SK-N-SH (cell line): ENCODE measurements at regions not wholly inside any gene's neighbourhood (a gene's known extent, or its start where the extent isn't known, plus 50 kb on each side); places are given as distances from the start of the nearest gene placed in this dataset.

Source experiments
- CTCF ChIA-PET: fragments of 300-600, 350-600 bp; formaldehyde crosslinking; extraction: SDS; loops from one replicate; lab custom pipeline; 2021; lab: Yijun Ruan, JAX
- POLR2A ChIA-PET: fragments of 350-600 bp; sonication (Branson Sonifier 250); formaldehyde crosslinking; extraction: SDS; loops from one replicate; lab custom pipeline; 2020; ENCODE audit warnings: antibody characterized with exemption, inconsistent platforms; lab: Yijun Ruan, JAX
- DNase-seq: peaks from one replicate; pipeline ENCODE4 v3.0.0; 2012
- H2AFZ ChIP-seq: fragments of 200-600 bp; sonication (generic); 2 replicates; pipeline ENCODE4 v1.8.1; 2016; ENCODE audit warnings: antibody characterized with exemption, mild to moderate bottlenecking, low read depth
- H3F3A ChIP-seq: fragments of 200-600 bp; sonication (generic); replicated peaks from 2 replicates; pipeline ENCODE3; 2016; ENCODE audit warnings: antibody characterized with exemption, mild to moderate bottlenecking; ENCODE audit not compliant: insufficient read depth
- H3K27ac ChIP-seq, 2 experiments: fragments of 200-500 bp in 1 of 2; fragments of 200-600 bp in 1 of 2; sonication (Bioruptor generic) in 1 of 2; sonication (generic), shearing (Covaris generic) in 1 of 2; 2 replicates each; pipeline versions ENCODE4 v1.5.1 to v1.6.1; 2014 to 2016; ENCODE audit warnings: low read depth in 2 of 2, inconsistent platforms in 1 of 2, low read length in 1 of 2, mild to moderate bottlenecking in 1 of 2, mixed read lengths in 1 of 2
- H3K27me3 ChIP-seq: fragments of 200-600 bp; sonication (generic), shearing (Covaris generic); 2 replicates; pipeline ENCODE4 v1.6.1; 2016; ENCODE audit warnings: mixed run types; ENCODE audit not compliant: insufficient read depth
- H3K36me3 ChIP-seq, 2 experiments: fragments of 200-500 bp in 1 of 2; fragments of 200-600 bp in 1 of 2; sonication (Bioruptor generic) in 1 of 2; sonication (generic) in 1 of 2; replicated peaks in 1 of 2; 2 replicates each; pipeline versions ENCODE3 to v1.5.1; 2014 to 2016; ENCODE audit warnings: low read length in 1 of 2, mild to moderate bottlenecking in 1 of 2; ENCODE audit not compliant: insufficient read depth in 2 of 2, control insufficient read depth in 1 of 2
- H3K4me1 ChIP-seq, 2 experiments: fragments of 200-500 bp in 1 of 2; fragments of 200-600 bp in 1 of 2; sonication (Bioruptor generic) in 1 of 2; sonication (generic), shearing (Covaris generic) in 1 of 2; 2 replicates each; pipeline versions ENCODE4 v1.5.1 to v1.6.1; 2014 to 2016; ENCODE audit warnings: low read depth in 1 of 2, low read length in 1 of 2, mixed run types in 1 of 2; ENCODE audit not compliant: insufficient read depth in 2 of 2, control insufficient read depth in 1 of 2
- H3K4me2 ChIP-seq: fragments of 200-600 bp; sonication (generic), shearing (Covaris generic); 2 replicates; pipeline ENCODE4 v1.6.1; 2017; ENCODE audit warnings: mixed run types
- H3K4me3 ChIP-seq, 2 experiments: fragments of 200-500 bp in 1 of 2; fragments of 200-600 bp in 1 of 2; sonication (Bioruptor generic) in 1 of 2; sonication (generic), shearing (Covaris generic) in 1 of 2; 2 replicates each; pipeline versions ENCODE4 v1.5.1 to v1.8.1; 2014 to 2016; ENCODE audit warnings: low read depth in 2 of 2, inconsistent platforms in 1 of 2, low read length in 1 of 2, mild to moderate bottlenecking in 1 of 2, mixed read lengths in 1 of 2, moderate library complexity in 1 of 2
- H3K79me2 ChIP-seq: fragments of 200-600 bp; sonication (generic); 2 replicates; pipeline ENCODE4 v1.8.1; 2017; ENCODE audit warnings: mild to moderate bottlenecking; ENCODE audit not compliant: insufficient read depth
- H3K9ac ChIP-seq: fragments of 200-600 bp; sonication (generic); 2 replicates; pipeline ENCODE4 v1.6.1; 2017; ENCODE audit warnings: mixed run types
- H3K9me2 ChIP-seq: fragments of 200-600 bp; sonication (generic); 2 replicates; pipeline ENCODE4 v1.6.1; 2017; ENCODE audit warnings: mixed run types
- H3K9me3 ChIP-seq: fragments of 200-600 bp; sonication (generic); 2 replicates; pipeline ENCODE4 v1.6.1; 2017; ENCODE audit warnings: mixed run types, mild to moderate bottlenecking, moderate library complexity
- H4K20me1 ChIP-seq: fragments of 200-600 bp; sonication (generic); 2 replicates; pipeline ENCODE4 v1.6.1; 2017; ENCODE audit warnings: mild to moderate bottlenecking, mixed run types; ENCODE audit not compliant: insufficient read depth
- CHD2 ChIP-seq: fragments of 150-350 bp; IDR thresholded peaks from 2 replicates; pipeline ENCODE4 v1.6.1; 2018; ENCODE audit warnings: low read length; ENCODE audit not compliant: partially characterized antibody
- EP300 ChIP-seq, 2 experiments: IDR thresholded peaks; 2 replicates each; pipeline versions ENCODE4 v1.4.0 to v1.6.1; 2012; ENCODE audit warnings: borderline replicate concordance in 1 of 2, low read depth in 1 of 2, low read length in 1 of 2
- EZH2phosphoT487 ChIP-seq: fragments of 200-600 bp; sonication (generic); IDR thresholded peaks from 2 replicates; pipeline ENCODE4 v1.6.1; 2017; ENCODE audit warnings: low read depth, mixed run types, mild to moderate bottlenecking, antibody characterized with exemption, moderate library complexity, borderline replicate concordance
- FOSL2 ChIP-seq: IDR thresholded peaks from 2 replicates; pipeline ENCODE4 v1.4.0; 2012; ENCODE audit warnings: low read depth, mild to moderate bottlenecking, moderate library complexity, borderline replicate concordance
- FOXJ3 ChIP-seq: sonication (generic); formaldehyde crosslinking; IDR thresholded peaks from 2 replicates; pipeline ENCODE4 v1.5.1; 2020; ENCODE audit warnings: mild to moderate bottlenecking, missing genetic modification reagents
- GATA2 ChIP-seq: sonication (generic); formaldehyde crosslinking; IDR thresholded peaks from 2 replicates; pipeline ENCODE4 v1.5.0; 2020; ENCODE audit warnings: mild to moderate bottlenecking, missing genetic modification reagents
- JUND ChIP-seq: IDR thresholded peaks from 2 replicates; pipeline ENCODE4 v1.4.0; 2012
- NFIC ChIP-seq: IDR thresholded peaks from 2 replicates; pipeline ENCODE4 v1.4.0; 2012; ENCODE audit warnings: borderline replicate concordance
- POLR2AphosphoS5 ChIP-seq: IDR thresholded peaks from 2 replicates; pipeline ENCODE4 v1.6.1; 2012; ENCODE audit warnings: low read depth, low read length
- RAD21 ChIP-seq: IDR thresholded peaks from 2 replicates; pipeline ENCODE4 v1.6.1; 2012; ENCODE audit warnings: mild to moderate bottlenecking, low read length
- RCOR1 ChIP-seq: fragments of 150-350 bp; IDR thresholded peaks from 2 replicates; pipeline ENCODE4 v1.6.1; 2017; ENCODE audit warnings: antibody characterized with exemption, low read length
- SIN3A ChIP-seq: IDR thresholded peaks from 2 replicates; pipeline ENCODE4 v1.6.1; 2012; ENCODE audit warnings: low read depth, mild to moderate bottlenecking, low read length, moderate library complexity, borderline replicate concordance
- TAF1 ChIP-seq: IDR thresholded peaks from 2 replicates; pipeline ENCODE4 v1.6.1; 2012; ENCODE audit warnings: low read depth, mild to moderate bottlenecking, low read length, moderate library complexity, borderline replicate concordance
- TEAD4 ChIP-seq: IDR thresholded peaks from 2 replicates; pipeline ENCODE4 v1.4.0; 2012; ENCODE audit warnings: mild to moderate bottlenecking, borderline replicate concordance; ENCODE audit not compliant: insufficient read depth
- WGBS: methylation state at CpG from one replicate; pipeline ENCODE4 v1.1.6; 2017; ENCODE audit warnings: low lambda C conversion rate; 5-methylcytosine and 5-hydroxymethylcytosine counted together
- TF ChIP-seq, protein P1 (sequence below): IDR thresholded peaks from 2 replicates; pipeline ENCODE4 v1.4.0; 2012; ENCODE audit warnings: low read depth, borderline replicate concordance
- TF ChIP-seq, protein P2 (sequence below): IDR thresholded peaks from 2 replicates; pipeline ENCODE4; 2012
- TF ChIP-seq, protein P3 (sequence below): IDR thresholded peaks from 2 replicates; pipeline ENCODE4 v1.4.0; 2012; ENCODE audit warnings: low read depth, borderline replicate concordance

DNA sequence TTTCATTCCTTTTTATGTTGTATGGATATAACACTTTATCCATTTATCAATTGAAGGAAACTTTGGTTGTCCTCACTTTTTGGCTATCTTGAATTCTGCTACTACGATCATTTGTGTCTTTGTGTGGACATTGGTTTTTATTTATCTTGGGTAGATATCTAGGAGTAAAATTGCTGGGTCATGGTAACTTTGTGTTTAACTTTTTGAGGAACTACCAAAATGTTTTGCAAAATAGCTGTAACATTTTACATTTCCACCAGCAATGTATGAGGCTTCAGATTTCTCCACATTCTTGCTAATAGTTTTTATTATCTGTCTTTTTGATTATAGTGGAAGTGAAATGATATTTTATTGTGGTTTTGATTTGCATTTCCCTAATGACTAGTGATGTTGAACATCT lies 55.6 kb downstream of the TLNRD1 start:
- H2AFZ ChIP-seq = no peak overlapping the region
- POLR2A ChIA-PET = no interaction called here
- H3K79me2 ChIP-seq = no peaks in the 10 kb centered on the region
- H3K9me3 ChIP-seq = no peaks in the 10 kb centered on the region
- no peaks in the 10 kb centered on the region for H3K36me3 ChIP-seq
- no peak for DNase-seq
- no peak overlapping the region for H3K4me2 ChIP-seq
- no peaks in the 10 kb centered on the region for H3K4me1 ChIP-seq
- no peak overlapping the region for H3K4me3 ChIP-seq
- H3K9ac ChIP-seq = no peak overlapping the region
- TF ChIP-seq NFIC (no peak), TEAD4 (no peak), GATA2 (no peak), SIN3A (no peak), CHD2 (no peak), EP300 (IDR thresholded peaks at IDR 0.05; ENCODE audit: borderline replicate concordance in 1 of 2, low read depth in 1 of 2, low read length in 1 of 2) (no peak), EZH2phosphoT487 (no peak), TAF1 (no peak), FOSL2 (no peak), RAD21 (no peak), POLR2AphosphoS5 (no peak), FOXJ3 (no peak), JUND (no peak), RCOR1 (no peak)
- TF ChIP-seq, protein P1, sequence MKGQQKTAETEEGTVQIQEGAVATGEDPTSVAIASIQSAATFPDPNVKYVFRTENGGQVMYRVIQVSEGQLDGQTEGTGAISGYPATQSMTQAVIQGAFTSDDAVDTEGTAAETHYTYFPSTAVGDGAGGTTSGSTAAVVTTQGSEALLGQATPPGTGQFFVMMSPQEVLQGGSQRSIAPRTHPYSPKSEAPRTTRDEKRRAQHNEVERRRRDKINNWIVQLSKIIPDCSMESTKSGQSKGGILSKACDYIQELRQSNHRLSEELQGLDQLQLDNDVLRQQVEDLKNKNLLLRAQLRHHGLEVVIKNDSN = no peak
- TF ChIP-seq, protein P2, sequence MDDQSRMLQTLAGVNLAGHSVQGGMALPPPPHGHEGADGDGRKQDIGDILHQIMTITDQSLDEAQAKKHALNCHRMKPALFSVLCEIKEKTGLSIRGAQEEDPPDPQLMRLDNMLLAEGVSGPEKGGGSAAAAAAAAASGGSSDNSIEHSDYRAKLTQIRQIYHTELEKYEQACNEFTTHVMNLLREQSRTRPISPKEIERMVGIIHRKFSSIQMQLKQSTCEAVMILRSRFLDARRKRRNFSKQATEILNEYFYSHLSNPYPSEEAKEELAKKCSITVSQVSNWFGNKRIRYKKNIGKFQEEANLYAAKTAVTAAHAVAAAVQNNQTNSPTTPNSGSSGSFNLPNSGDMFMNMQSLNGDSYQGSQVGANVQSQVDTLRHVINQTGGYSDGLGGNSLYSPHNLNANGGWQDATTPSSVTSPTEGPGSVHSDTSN = no peak
- TF ChIP-seq, protein P3, sequence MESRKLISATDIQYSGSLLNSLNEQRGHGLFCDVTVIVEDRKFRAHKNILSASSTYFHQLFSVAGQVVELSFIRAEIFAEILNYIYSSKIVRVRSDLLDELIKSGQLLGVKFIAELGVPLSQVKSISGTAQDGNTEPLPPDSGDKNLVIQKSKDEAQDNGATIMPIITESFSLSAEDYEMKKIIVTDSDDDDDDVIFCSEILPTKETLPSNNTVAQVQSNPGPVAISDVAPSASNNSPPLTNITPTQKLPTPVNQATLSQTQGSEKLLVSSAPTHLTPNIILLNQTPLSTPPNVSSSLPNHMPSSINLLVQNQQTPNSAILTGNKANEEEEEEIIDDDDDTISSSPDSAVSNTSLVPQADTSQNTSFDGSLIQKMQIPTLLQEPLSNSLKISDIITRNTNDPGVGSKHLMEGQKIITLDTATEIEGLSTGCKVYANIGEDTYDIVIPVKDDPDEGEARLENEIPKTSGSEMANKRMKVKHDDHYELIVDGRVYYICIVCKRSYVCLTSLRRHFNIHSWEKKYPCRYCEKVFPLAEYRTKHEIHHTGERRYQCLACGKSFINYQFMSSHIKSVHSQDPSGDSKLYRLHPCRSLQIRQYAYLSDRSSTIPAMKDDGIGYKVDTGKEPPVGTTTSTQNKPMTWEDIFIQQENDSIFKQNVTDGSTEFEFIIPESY = no peak
- TF ChIP-seq, all 33 proteins: peak for 0
- WGBS = 81% methylated on average over 1 of the region's 1 CpG
- no peaks in the 10 kb centered on the region for H3K9me2 ChIP-seq
- no peak overlapping the region for H3K27ac ChIP-seq
- H3K27me3 ChIP-seq = no peaks in the 10 kb centered on the region
- H4K20me1 ChIP-seq = no peaks in the 10 kb centered on the region
- CTCF ChIA-PET = no interaction called here
- H3F3A ChIP-seq = no peaks in the 10 kb centered on the region
